OCI-LY3 (cell line): ENCODE measurements at regions not wholly inside any gene's neighbourhood (a gene's known extent, or its start where the extent isn't known, plus 50 kb on each side); places are given as distances from the start of the nearest gene placed in this dataset.

ENCODE experiments used
- H2AFZ ChIP-seq: fragments of 200-600, 300-600 bp; shearing (Covaris generic); 2 replicates; pipeline ENCODE4 v1.6.0; 2014; ENCODE audit warnings: antibody characterized with exemption, low read depth, low read length
- H3K27ac ChIP-seq: fragments of 200-600, 300-600 bp; sonication (generic); 2 replicates; pipeline ENCODE4 v1.5.1; 2014; ENCODE audit warnings: mild to moderate bottlenecking, low read length, moderate library complexity, mixed read lengths
- H3K27me3 ChIP-seq: fragments of 200-600, 300-600 bp; sonication (generic); 2 replicates; pipeline ENCODE4 v1.6.1; 2014; ENCODE audit warnings: low read depth, low read length, mixed read lengths
- H3K36me3 ChIP-seq: fragments of 200-600, 300-600 bp; sonication (generic); replicated peaks from 2 replicates; pipeline ENCODE3; 2014; ENCODE audit warnings: low read depth, low read length, mixed read lengths
- H3K4me1 ChIP-seq: fragments of 300-600, 200-600 bp; sonication (generic); 2 replicates; pipeline ENCODE4 v1.6.1; 2014; ENCODE audit warnings: low read length, mixed read lengths
- H3K4me2 ChIP-seq: fragments of 200-600, 300-600 bp; sonication (generic); 2 replicates; pipeline ENCODE4 v1.6.1; 2014; ENCODE audit warnings: low read length, mixed read lengths
- H3K4me3 ChIP-seq: fragments of 300-600, 200-600 bp; sonication (generic); 2 replicates; pipeline ENCODE4 v1.5.1; 2014; ENCODE audit warnings: antibody characterized with exemption, mild to moderate bottlenecking, low read length, moderate library complexity
- H3K79me2 ChIP-seq: fragments of 300-600, 200-600 bp; shearing (Covaris generic); 2 replicates; pipeline ENCODE4 v1.6.1; 2014; ENCODE audit warnings: mild to moderate bottlenecking, low read length, mixed read lengths
- H3K9ac ChIP-seq: fragments of 300-600, 200-600 bp; shearing (Covaris generic); 2 replicates; pipeline ENCODE4 v1.6.0; 2014; ENCODE audit warnings: mild to moderate bottlenecking, low read length, moderate library complexity
- H3K9me3 ChIP-seq: fragments of 200-600, 300-600 bp; shearing (Covaris generic); 2 replicates; pipeline ENCODE4 v1.6.1; 2014; ENCODE audit warnings: low read length, mixed read lengths; ENCODE audit not compliant: insufficient read depth
- H4K20me1 ChIP-seq: fragments of 200-600, 300-600 bp; sonication (generic); 2 replicates; pipeline ENCODE4 v1.6.1; 2016; ENCODE audit warnings: low read length, mixed read lengths; ENCODE audit not compliant: insufficient read depth
- EZH2phosphoT487 ChIP-seq: fragments of 200-600 bp; shearing (Covaris generic); IDR thresholded peaks from 2 replicates; pipeline ENCODE4 v1.6.1; 2018; ENCODE audit warnings: antibody characterized with exemption, mixed run types, low read depth
- TF ChIP-seq, protein P1 (sequence below): fragments of 200-600, 300-600 bp; sonication (generic); IDR thresholded peaks from 2 replicates; pipeline ENCODE4 v1.5.1; 2014; ENCODE audit warnings: antibody characterized with exemption, low read length, low read depth

DNA sequence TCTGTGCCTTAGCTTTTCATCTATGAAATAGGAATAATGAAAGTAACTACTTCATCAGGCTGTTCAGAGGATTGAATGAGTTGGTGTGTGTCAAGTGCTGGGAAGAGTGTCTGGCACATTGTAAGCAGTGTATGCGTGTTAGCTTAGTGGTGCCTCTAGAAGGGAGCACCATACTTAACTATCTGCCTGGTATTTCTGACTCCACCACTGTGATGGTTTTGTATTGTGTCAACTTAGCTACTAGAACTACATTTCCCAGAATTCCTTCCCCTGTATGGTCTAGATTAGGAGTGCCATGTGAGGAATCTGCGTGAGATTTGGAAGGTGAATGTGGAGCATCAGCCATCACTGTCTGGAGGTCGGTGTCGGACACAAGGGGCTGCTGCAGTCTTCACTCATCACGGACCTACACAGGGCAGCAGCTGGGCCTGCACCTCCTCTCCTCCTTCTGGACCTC, 115.4 kb upstream of the GALNT15 start:
- H3K4me1 ChIP-seq: no peaks in the 10 kb centered on the region
- no peaks in the 10 kb centered on the region for H4K20me1 ChIP-seq
- no peak overlapping the region for H3K9ac ChIP-seq
- H3K36me3 ChIP-seq: no peaks in the 10 kb centered on the region
- no peak overlapping the region for H2AFZ ChIP-seq
- no peak overlapping the region for H3K4me3 ChIP-seq
- no peak overlapping the region for H3K27ac ChIP-seq
- TF ChIP-seq EZH2phosphoT487: no peak
- TF ChIP-seq, protein P1, sequence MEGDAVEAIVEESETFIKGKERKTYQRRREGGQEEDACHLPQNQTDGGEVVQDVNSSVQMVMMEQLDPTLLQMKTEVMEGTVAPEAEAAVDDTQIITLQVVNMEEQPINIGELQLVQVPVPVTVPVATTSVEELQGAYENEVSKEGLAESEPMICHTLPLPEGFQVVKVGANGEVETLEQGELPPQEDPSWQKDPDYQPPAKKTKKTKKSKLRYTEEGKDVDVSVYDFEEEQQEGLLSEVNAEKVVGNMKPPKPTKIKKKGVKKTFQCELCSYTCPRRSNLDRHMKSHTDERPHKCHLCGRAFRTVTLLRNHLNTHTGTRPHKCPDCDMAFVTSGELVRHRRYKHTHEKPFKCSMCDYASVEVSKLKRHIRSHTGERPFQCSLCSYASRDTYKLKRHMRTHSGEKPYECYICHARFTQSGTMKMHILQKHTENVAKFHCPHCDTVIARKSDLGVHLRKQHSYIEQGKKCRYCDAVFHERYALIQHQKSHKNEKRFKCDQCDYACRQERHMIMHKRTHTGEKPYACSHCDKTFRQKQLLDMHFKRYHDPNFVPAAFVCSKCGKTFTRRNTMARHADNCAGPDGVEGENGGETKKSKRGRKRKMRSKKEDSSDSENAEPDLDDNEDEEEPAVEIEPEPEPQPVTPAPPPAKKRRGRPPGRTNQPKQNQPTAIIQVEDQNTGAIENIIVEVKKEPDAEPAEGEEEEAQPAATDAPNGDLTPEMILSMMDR: no peak
- no peak overlapping the region for H3K4me2 ChIP-seq
- peaks cover 7% of the 10 kb centered on the region for H3K27me3 ChIP-seq
- H3K9me3 ChIP-seq: no peaks in the 10 kb centered on the region
- H3K79me2 ChIP-seq: no peaks in the 10 kb centered on the region

DNA sequence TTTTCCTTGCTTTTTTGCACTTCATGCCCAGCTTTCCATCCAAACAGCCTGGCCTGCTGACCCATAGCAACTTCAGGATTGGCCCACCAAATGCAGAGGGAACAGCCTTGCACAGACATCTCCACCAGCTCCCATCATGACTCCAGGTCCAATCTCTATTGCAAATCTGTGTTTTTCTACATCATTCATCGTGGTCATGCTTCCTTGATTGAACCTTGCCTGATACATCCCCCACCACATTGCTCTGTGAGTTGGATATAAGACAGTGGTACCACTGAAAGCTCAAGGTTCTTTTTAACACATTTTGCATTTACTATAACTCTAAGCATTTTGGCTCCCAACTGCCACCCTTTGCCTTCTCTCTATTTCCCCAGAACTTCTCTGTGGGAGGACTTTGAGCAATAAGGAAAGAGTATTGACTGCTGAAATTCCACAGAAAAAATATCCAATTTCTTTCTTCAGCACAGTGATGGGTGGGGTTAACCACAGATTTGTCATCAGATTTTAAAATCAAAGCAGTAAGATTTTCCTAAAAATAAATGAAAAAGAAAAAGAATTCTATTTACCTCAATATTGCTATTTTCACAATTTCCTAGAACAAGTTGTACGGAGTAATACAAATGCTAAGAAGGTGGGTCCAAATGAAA, 114.6 kb upstream of the GALNT15 start:
- H2AFZ ChIP-seq: no peak overlapping the region
- no peaks in the 10 kb centered on the region for H3K4me1 ChIP-seq
- no peak overlapping the region for H3K4me3 ChIP-seq
- TF ChIP-seq EZH2phosphoT487: no peak
- TF ChIP-seq, protein P1: no peak
- H3K9me3 ChIP-seq: no peaks in the 10 kb centered on the region
- H3K27me3 ChIP-seq: peaks cover 7% of the 10 kb centered on the region
- H3K4me2 ChIP-seq: no peak overlapping the region
- no peak overlapping the region for H3K9ac ChIP-seq
- no peak overlapping the region for H3K27ac ChIP-seq
- no peaks in the 10 kb centered on the region for H3K79me2 ChIP-seq
- H3K36me3 ChIP-seq: no peaks in the 10 kb centered on the region
- no peaks in the 10 kb centered on the region for H4K20me1 ChIP-seq

DNA sequence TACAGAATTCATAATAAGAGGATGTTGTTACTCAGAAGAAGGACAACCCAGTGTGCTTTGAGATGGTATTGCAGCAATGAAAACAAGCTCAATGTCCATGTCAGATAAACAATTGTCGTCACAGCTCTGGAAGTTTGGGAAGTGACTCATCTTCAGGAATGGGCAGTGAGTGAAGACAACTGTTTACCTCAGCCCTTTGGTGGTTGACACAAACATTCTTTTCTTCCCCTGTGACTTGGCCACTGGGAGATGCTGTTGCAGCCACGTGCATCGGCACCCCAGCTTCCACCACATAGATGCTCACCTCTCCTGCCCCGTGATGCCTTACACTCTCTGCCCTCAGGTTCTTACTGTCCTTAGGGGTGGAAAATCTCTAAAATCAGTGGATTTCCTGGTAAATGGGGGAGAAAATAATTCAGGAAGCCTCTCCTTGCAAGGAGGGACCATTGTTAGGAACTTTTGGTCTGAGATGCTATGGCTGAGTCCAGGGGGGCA, 114.1 kb upstream of the GALNT15 start:
- Histone ChIP-seq H3K9me3 (no peaks in the 10 kb centered on the region), H3K4me3 (no peak overlapping the region), H2AFZ (no peak overlapping the region), H3K27me3 (peaks cover 7% of the 10 kb centered on the region), H4K20me1 (no peaks in the 10 kb centered on the region), H3K4me2 (no peak overlapping the region), H3K79me2 (no peaks in the 10 kb centered on the region), H3K4me1 (no peaks in the 10 kb centered on the region), H3K9ac (no peak overlapping the region), H3K27ac (no peak overlapping the region), H3K36me3 (no peaks in the 10 kb centered on the region)
- no peak for TF ChIP-seq EZH2phosphoT487
- TF ChIP-seq, protein P1: no peak

DNA sequence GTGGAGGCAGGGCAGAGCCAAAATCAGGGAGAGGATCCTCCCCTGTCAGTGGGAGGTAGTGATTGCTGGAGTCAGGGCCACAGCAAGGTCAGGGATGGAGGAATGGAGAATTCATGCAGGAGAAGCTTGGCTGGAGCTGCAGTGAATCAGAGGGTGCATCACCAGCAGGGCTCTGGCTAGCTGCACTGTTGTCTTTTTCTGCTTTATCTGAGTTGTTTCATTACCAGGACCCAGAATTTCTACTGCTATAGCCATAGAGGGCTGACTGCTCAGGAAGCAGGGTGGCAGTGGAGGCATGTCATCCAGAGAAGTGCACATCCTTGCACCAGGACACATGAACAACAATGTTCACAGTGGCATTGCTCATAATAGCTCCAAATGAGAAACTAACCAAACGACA, 113.5 kb upstream of the GALNT15 start:
- TF ChIP-seq, protein P1: no peak
- no peak for TF ChIP-seq EZH2phosphoT487
- no peak overlapping the region for H3K4me2 ChIP-seq
- no peak overlapping the region for H2AFZ ChIP-seq
- no peaks in the 10 kb centered on the region for H3K36me3 ChIP-seq
- no peak overlapping the region for H3K27ac ChIP-seq
- no peak overlapping the region for H3K4me3 ChIP-seq
- no peaks in the 10 kb centered on the region for H4K20me1 ChIP-seq
- H3K9me3 ChIP-seq: no peaks in the 10 kb centered on the region
- no peaks in the 10 kb centered on the region for H3K79me2 ChIP-seq
- H3K4me1 ChIP-seq: no peaks in the 10 kb centered on the region
- H3K27me3 ChIP-seq: peaks cover 7% of the 10 kb centered on the region
- H3K9ac ChIP-seq: no peak overlapping the region
